GM19455 (cell line): ENCODE measurements at regions not wholly inside any gene's neighbourhood (a gene's known extent, or its start where the extent isn't known, plus 50 kb on each side); places are given as distances from the start of the nearest gene placed in this dataset.

Source experiments
- ATAC-seq: cut with Tn5 transposase; IDR thresholded peaks from one replicate; pipeline ENCODE4 v1.9.1; 2021; ENCODE audit not compliant: unreplicated experiment

GRCh38 chr5:68429510-68429909 is 214.0 kb downstream of the PIK3R1 start:
- ATAC-seq, result no peak

- ATAC-seq, result no peak
These were observed 214.7 kb downstream of the PIK3R1 start for GRCh38 chr5:68430279-68430678.

GRCh38 chr5:68431186-68431585 is 215.6 kb downstream of the PIK3R1 start:
- ATAC-seq, result no peak

GRCh38 chr5:68431601-68432337 is 216.2 kb downstream of the PIK3R1 start:
- ATAC-seq, result no peak

- no peak for ATAC-seq
These were observed 217.1 kb downstream of the PIK3R1 start for GRCh38 chr5:68432682-68433081.

- no peak for ATAC-seq
These were observed 218.0 kb downstream of the PIK3R1 start for GRCh38 chr5:68433526-68433922.

GRCh38 chr5:68433923-68434879 is 218.6 kb downstream of the PIK3R1 start:
- ATAC-seq, result peak; percentile 98

GRCh38 chr5:68435611-68436010 is 220.1 kb downstream of the PIK3R1 start:
- no peak for ATAC-seq

GRCh38 chr5:68436686-68437520 is 221.3 kb downstream of the PIK3R1 start:
- no peak for ATAC-seq

- no peak for ATAC-seq
These were observed 223.3 kb downstream of the PIK3R1 start for GRCh38 chr5:68438876-68439275.

- no peak for ATAC-seq
These were observed 224.7 kb downstream of the PIK3R1 start for GRCh38 chr5:68440245-68440644.

GRCh38 chr5:68440651-68441050 is 225.1 kb downstream of the PIK3R1 start:
- ATAC-seq, result no peak

- no peak for ATAC-seq
These were observed 225.9 kb downstream of the PIK3R1 start for GRCh38 chr5:68441309-68442073.

GRCh38 chr5:68443091-68443490 is 227.5 kb downstream of the PIK3R1 start:
- ATAC-seq, result no peak

- ATAC-seq, result no peak
These were observed 228.5 kb downstream of the PIK3R1 start for GRCh38 chr5:68444048-68444447.

GRCh38 chr5:68444833-68445232 is 229.3 kb downstream of the PIK3R1 start:
- no peak for ATAC-seq

- no peak for ATAC-seq
These were observed 229.9 kb downstream of the PIK3R1 start for GRCh38 chr5:68445257-68446069.

GRCh38 chr5:68446070-68446357 is 230.5 kb downstream of the PIK3R1 start:
- no peak for ATAC-seq

- peak; percentile 83 for ATAC-seq
These were observed 230.9 kb downstream of the PIK3R1 start for GRCh38 chr5:68446487-68446894.
